Skin of body (tissue), 1 donor: ENCODE measurements at regions not wholly inside any gene's neighbourhood (a gene's known extent, or its start where the extent isn't known, plus 50 kb on each side); places are given as distances from the start of the nearest gene placed in this dataset.

Source experiments
- DNase-seq: peaks from one replicate; lab custom pipeline; 2025; lab: John Stamatoyannopoulos, UW

GRCh38 chr2:23118894-23119293 lies 266.1 kb upstream of the KLHL29 start:
- no peak for DNase-seq

GRCh38 chr2:23120161-23120560 lies 264.8 kb upstream of the KLHL29 start:
- no peak for DNase-seq

- no peak for DNase-seq
These were observed 262.9 kb upstream of the KLHL29 start for GRCh38 chr2:23121968-23122648.

- no peak for DNase-seq
These were observed 262.2 kb upstream of the KLHL29 start for GRCh38 chr2:23122681-23123215.

- DNase-seq = no peak
These were observed 261.3 kb upstream of the KLHL29 start for GRCh38 chr2:23123686-23124085.

- peak; percentile 39 for DNase-seq
These were observed 260.7 kb upstream of the KLHL29 start for GRCh38 chr2:23124214-23124750.

- DNase-seq = no peak
These were observed 257.5 kb upstream of the KLHL29 start for GRCh38 chr2:23127465-23127864.

GRCh38 chr2:23128684-23129292 lies 256.2 kb upstream of the KLHL29 start:
- DNase-seq = no peak

- no peak for DNase-seq
These were observed 253.9 kb upstream of the KLHL29 start for GRCh38 chr2:23131066-23131575.

GRCh38 chr2:23132000-23132399 lies 253.0 kb upstream of the KLHL29 start:
- DNase-seq = no peak

GRCh38 chr2:23132823-23133595 lies 252.0 kb upstream of the KLHL29 start:
- no peak for DNase-seq

- no peak for DNase-seq
These were observed 250.3 kb upstream of the KLHL29 start for GRCh38 chr2:23134726-23135125.

GRCh38 chr2:23135481-23136100 lies 249.4 kb upstream of the KLHL29 start:
- peak; percentile 45 for DNase-seq

- DNase-seq = no peak
These were observed 247.8 kb upstream of the KLHL29 start for GRCh38 chr2:23137166-23137565.

- DNase-seq = no peak
These were observed 246.3 kb upstream of the KLHL29 start for GRCh38 chr2:23138701-23139100.

- no peak for DNase-seq
These were observed 239.5 kb upstream of the KLHL29 start for GRCh38 chr2:23145460-23145859.

GRCh38 chr2:23146011-23146410 lies 239.0 kb upstream of the KLHL29 start:
- no peak for DNase-seq

- DNase-seq = no peak
These were observed 236.6 kb upstream of the KLHL29 start for GRCh38 chr2:23148342-23148741.

GRCh38 chr2:23149777-23150176 lies 235.2 kb upstream of the KLHL29 start:
- DNase-seq = no peak

- no peak for DNase-seq
These were observed 231.5 kb upstream of the KLHL29 start for GRCh38 chr2:23153484-23153883.

- no peak for DNase-seq
These were observed 230.0 kb upstream of the KLHL29 start for GRCh38 chr2:23155022-23155421.
